ENCODE measurements at regions not wholly inside any gene's neighbourhood (a gene's known extent, or its start where the extent isn't known, plus 50 kb on each side); places are given as distances from the start of the nearest gene placed in this dataset.

DNA sequence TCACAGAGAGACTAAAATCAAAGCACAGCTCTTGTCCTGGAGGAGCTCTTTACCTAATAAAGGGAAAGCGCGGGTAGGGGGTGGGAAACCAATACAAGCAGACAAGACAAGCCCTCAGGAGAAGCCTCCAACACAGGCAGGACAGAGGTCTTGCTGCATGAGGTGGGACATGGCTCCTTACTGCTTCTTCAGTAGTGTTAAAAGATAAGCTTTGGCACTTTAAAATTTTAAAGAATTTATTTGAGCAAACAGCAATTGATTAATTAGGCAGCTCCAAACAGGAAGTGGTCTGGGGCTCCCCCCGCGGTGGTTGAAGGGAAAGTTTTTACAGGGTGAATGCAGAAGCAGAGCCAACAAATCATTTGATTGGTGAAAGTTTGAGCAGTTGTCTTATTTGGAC is 50.3 kb upstream of the MACC1 start:
- no peak for DNase-seq

DNA sequence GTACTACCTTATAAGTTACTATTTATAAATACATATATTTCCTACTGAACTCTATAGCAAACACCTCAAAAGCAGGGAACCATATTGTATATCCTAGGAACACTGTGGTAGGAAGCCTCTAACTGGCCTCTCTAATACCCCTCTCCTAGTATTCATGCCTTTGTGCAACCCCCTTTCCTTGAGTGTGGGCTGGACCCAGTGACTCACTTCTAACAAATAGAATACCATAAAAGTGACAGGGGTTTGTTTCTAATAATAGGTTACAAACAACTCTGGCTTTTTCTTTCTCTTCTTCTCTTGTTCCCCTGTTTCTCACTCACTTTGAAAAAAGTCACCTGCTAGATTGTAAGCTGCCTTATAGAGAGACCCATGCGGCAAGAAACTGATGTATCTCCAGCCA is 51.6 kb upstream of the MACC1 start:
- DNase-seq, result no peak

DNA sequence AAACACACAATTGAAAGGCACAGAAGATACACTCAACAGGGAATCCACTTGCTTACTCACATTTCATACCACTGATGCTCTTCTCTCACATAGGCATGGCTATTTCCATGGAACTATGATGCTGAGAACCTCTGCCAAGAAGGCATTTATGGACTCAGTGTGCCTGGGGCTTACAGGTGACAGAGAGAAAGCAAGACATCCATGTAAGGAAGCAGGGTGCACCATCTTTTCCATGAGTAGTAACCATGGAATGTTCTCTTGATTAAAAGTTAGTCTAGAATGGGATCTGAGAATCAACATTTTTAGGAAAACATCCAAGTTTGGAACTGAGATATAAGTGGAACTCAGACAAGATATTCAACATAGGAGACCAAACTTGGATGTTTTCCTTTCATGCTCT is 52.5 kb upstream of the MACC1 start:
- no peak for DNase-seq

DNA sequence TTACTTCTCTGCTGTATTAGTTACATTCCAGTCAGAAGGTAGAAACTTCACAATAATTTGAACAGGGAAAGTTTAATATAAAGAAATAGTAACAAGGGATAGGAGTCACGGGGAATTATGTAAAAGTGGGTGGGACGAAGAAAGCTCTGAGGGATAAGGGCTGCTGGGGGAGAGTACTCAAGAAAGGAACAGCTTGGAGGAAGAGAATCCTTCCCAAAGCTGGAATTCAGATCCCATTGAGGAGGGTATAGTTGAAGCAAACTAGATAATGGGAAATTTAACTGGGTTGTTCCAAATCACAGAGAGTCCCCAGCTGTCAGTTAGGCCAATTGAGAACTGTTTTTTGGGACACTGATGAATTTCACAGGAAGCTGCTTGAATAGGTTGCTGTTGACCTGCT is 53.2 kb upstream of the MACC1 start:
- no peak for DNase-seq

DNA sequence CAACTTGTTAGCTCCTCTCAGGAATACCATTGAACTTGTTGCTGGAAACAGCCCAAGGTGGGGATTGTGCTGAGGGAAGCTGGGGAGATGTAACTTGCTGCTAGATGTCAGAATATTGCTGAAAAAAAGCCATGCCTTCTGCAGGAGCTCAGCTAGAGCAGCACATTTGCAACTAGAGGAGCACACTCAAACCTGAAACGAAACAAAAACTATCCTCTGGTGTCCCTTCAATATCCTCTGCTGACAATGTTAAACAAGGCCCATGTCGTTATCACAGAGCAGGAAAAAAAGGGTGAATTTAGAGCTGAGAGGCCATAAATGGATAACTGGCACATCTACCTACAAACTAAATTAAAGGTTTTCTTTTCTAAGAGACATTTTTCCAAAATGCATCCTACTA is 53.7 kb upstream of the MACC1 start:
- no peak for DNase-seq

DNA sequence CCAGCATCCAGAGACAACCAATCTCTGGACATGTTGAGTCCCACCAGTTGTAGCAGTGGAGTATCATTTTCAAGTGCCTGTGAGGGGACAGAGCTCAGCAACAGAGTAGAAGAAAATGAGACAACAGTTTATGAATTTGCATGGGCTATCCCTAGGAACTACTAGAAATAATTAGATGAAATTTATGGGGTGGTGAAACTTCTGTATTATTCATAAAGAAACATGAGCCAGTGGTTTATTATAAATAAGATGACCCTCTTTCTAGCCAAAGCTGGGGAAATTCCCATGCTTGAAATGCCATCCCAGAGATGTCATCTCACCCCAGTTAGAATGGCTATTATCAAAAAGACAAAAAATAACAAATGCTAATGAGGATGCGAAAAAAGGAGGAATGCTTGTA is 55.1 kb upstream of the ITGB8 start:
- DNase-seq, result no peak

DNA sequence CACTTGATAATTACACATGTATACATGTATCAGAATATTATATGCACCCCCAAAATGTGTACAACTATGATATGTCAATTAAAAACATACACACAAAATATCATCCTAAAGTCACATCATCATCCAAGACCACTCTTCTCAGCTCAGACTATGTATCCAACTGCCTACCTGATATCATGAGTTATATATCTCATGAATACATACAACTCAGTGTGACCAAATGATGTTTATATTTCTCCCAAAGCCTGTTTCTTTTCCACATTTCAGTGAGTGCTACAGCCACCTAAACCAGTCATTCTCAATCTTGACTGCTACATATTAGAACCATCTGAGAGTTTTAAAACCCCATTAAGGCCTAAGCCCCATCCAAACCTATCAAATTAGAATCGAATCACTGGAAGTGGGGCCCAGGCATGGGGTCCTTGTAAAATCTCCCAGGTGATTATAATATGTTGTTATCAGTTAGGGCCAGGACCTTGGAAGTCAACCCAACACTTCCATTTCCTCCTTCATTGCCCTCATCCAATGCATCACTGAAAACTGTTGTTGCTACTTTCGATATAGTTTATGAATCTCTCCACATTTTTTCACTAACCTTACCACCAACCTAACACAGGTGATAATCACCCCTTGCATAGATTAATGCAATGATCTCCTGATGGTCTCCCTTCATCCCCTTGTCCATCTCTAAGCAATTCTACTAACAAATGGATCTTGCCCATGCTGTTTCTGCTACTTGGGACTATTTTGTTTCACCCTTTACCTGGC is 53.8 kb upstream of the ITGB8 start:
- peak; percentile 9 for DNase-seq

DNA sequence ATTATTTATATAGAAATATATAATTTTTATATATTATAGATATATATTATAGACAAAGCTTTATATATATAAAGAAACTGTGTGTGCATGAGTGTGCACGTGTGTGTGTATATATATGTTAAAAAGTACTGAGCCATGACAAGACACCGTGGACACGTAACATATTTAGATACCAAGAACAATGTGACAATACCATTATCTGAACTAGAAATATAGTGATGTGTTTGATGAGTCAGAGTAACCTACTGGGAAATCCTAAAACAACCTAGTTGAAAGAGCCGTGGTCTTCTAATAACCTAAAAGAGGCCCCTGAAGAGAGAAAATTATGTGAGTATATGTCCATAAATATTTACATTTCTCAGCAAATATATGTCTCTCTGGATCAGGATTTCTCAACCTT is 50.7 kb upstream of the ITGB8 start:
- DNase-seq, result peak; percentile 14

DNA sequence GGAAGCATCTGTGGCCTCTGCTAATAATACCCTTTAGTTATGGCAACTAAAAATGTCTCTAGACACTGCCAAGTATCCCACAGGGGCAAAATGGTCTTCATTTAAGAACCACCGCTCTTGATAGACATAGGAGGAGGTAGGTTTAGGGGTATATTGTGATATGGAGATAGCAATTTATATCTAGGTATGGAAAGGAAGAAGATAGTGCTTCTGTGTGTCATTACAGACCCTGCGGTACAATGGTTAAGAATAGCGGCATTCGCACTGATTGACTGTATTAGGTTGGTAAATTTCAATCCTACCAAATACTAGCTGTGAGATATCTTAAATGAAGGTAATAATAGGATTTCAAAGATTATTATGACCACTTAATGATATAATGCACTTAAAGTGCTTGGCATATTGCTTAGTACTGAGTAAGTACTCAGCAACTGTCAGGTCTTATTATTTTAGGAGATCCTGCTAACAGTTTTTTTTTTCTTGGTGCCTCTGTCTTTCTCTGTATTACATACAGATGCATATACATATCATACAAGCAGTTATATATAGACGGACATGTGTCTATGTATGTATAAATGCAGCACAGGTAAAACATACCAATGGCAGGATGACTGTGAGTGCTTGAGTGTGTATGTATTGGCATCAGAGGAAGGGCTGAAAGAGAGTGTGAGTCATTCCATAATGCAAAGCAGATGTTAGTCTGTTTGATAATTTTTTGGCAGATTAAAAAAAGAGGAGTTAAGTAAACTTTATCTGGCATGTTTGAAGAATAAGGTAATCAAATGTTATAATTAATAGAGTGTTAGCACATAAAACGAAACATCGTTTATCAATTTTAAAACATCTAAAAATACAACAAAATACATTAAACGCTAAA is 50.0 kb upstream of the ITGB8 start:
- DNase-seq, result peak; percentile 31
